K562 (cell line): ENCODE measurements at regions not wholly inside any gene's neighbourhood (a gene's known extent, or its start where the extent isn't known, plus 50 kb on each side); places are given as distances from the start of the nearest gene placed in this dataset.

ENCODE experiments used
- ATAC-seq: fragments of 200-7000 bp; cut with Tn5 transposase; 3 replicates; pipeline ENCODE4 v1.9.1; 2020; ENCODE audit warnings: moderate library complexity
- BruUV-seq: library from RNA; stranded (reverse); fragments of 400-500 nt; replicated peaks from 2 replicates; lab custom pipeline; 2021; lab: Mats Ljungman, UMichigan
- CTCF ChIA-PET: fragments of 300-600 bp; formaldehyde crosslinking; extraction: SDS; loops from one replicate; lab custom pipeline; 2021; ENCODE audit warnings: low intra/inter-chr PET ratio; lab: Yijun Ruan, JAX
- POLR2A ChIA-PET: fragments of 300-600, 350-650 bp; sonication (Branson Sonifier 250); formaldehyde crosslinking; extraction: SDS; loops from one replicate; lab custom pipeline; 2021; ENCODE audit warnings: antibody characterized with exemption, inconsistent platforms; lab: Yijun Ruan, JAX
- DNase-seq, 4 experiments: peaks; one replicate each; pipeline versions ENCODE4 v3.0.0 to v3.0.0-alpha.2; 2011 to 2018; ENCODE audit warnings: low spot score in 3 of 4, mixed read lengths in 3 of 4; ENCODE audit errors: extremely low read depth in 1 of 4
- FAIRE-seq: peaks from 2 replicates; lab custom pipeline; 2011; peaks lifted over from hg19 to GRCh38; lab: Jason Lieb, UNC
- H2AFZ ChIP-seq: 2 replicates; pipeline ENCODE4 v1.6.0; 2011; ENCODE audit warnings: low read depth, low read length, control low read depth, inconsistent platforms
- H3K27ac ChIP-seq: fragments of 200-600 bp; 3 replicates; pipeline ENCODE4 v1.8.0; 2011; ENCODE audit warnings: low read depth, mild to moderate bottlenecking, control low read depth, inconsistent platforms, low read length, moderate library complexity, mixed read lengths; ENCODE audit errors: extremely low read depth
- H3K27me3 ChIP-seq, 2 experiments: fragments of 300-600 bp in 1 of 2; 2 replicates in 1 of 2; 3 replicates in 1 of 2; pipeline versions ENCODE4 v1.6.0 to v1.8.0; 2011; ENCODE audit warnings: inconsistent platforms in 2 of 2, low read length in 2 of 2, mild to moderate bottlenecking in 1 of 2, mixed read lengths in 1 of 2, moderate library complexity in 1 of 2; ENCODE audit not compliant: control insufficient read depth in 2 of 2, insufficient read depth in 2 of 2
- H3K36me3 ChIP-seq: fragments of 300-600 bp; 3 replicates; pipeline ENCODE4 v1.8.0; 2011; ENCODE audit warnings: mild to moderate bottlenecking, low read length, inconsistent platforms; ENCODE audit not compliant: control insufficient read depth, insufficient read depth
- H3K4me1 ChIP-seq, 2 experiments: fragments of 200-600 bp in 1 of 2; replicated peaks in 1 of 2; 2 replicates in 1 of 2; 3 replicates in 1 of 2; pipeline versions ENCODE4 v1.5.1 to v1.8.0; 2011; ENCODE audit warnings: inconsistent platforms in 2 of 2, low read length in 2 of 2, mild to moderate bottlenecking in 1 of 2, mixed read lengths in 1 of 2, moderate library complexity in 1 of 2; ENCODE audit not compliant: control insufficient read depth in 2 of 2, insufficient read depth in 2 of 2
- H3K4me2 ChIP-seq: 2 replicates; pipeline ENCODE4 v1.6.1; 2011; ENCODE audit warnings: low read length, control low read depth, inconsistent platforms, mixed read lengths; ENCODE audit not compliant: insufficient read depth
- H3K4me3 ChIP-seq: fragments of 200-600 bp; sonication (generic), shearing (Covaris generic); 2 replicates; pipeline ENCODE4 v1.5.1; 2016; ENCODE audit warnings: control low read depth, inconsistent platforms
- H3K79me2 ChIP-seq: fragments of 200-600 bp; 3 replicates; pipeline ENCODE4 v1.8.0; 2011; ENCODE audit warnings: low read length, inconsistent platforms; ENCODE audit not compliant: control insufficient read depth, insufficient read depth
- H3K9ac ChIP-seq, 2 experiments: 2 replicates each; pipeline versions ENCODE4 v1.6.0 to v1.6.1; 2011; ENCODE audit warnings: low read depth in 2 of 2, low read length in 2 of 2, control low read depth in 1 of 2, inconsistent platforms in 1 of 2, mild to moderate bottlenecking in 1 of 2, mixed read lengths in 1 of 2; ENCODE audit not compliant: insufficient read depth in 1 of 2
- H3K9me1 ChIP-seq: one replicate; pipeline ENCODE4 v1.6.0; 2011; ENCODE audit warnings: inconsistent platforms, mild to moderate bottlenecking, low read length, moderate library complexity; ENCODE audit not compliant: control insufficient read depth, insufficient read depth
- H3K9me3 ChIP-seq: replicated peaks from 2 replicates; pipeline ENCODE4 v1.5.1; 2011; ENCODE audit warnings: low read depth, low read length, inconsistent platforms; ENCODE audit not compliant: control insufficient read depth, insufficient read depth
- H4K20me1 ChIP-seq: replicated peaks from 2 replicates; pipeline ENCODE4 v1.6.1; 2011; ENCODE audit warnings: low read length, inconsistent platforms, mixed read lengths; ENCODE audit not compliant: control insufficient read depth, insufficient read depth
- PHF21A ChIP-seq: fragments of 450-650 bp; IDR thresholded peaks from 2 replicates; pipeline ENCODE4 v1.6.1; 2017; ENCODE audit warnings: low read depth, borderline replicate concordance
- ZBTB40 ChIP-seq, 2 experiments: fragments of 450-650 bp in 1 of 2; sonication (generic) in 1 of 2; formaldehyde crosslinking in 1 of 2; IDR thresholded peaks; 2 replicates each; pipeline versions ENCODE4 v1.7.1 to v1.9.0; 2016 to 2022; ENCODE audit warnings: inconsistent platforms in 1 of 2, mild to moderate bottlenecking in 1 of 2, missing genetic modification reagents in 1 of 2
- WGBS: fragments of 100-300 bp; shearing (Covaris generic); methylation state at CpG from one replicate; pipeline ENCODE4 v1.1.6; 2016; ENCODE audit warnings: low coverage, mixed read lengths; ENCODE audit not compliant: insufficient coverage; ENCODE audit errors: missing lambda C conversion rate; 5-methylcytosine and 5-hydroxymethylcytosine counted together
- in situ Hi-C: fragments of 300-500 bp; cut with MboI; formaldehyde crosslinking; loops from 4 replicates; pipeline ENCODE4 v1.15.0; 2018; ENCODE audit warnings: inconsistent platforms, mixed read lengths
- intact Hi-C: fragments of 100-400 bp; cut with micrococcal nuclease; formaldehyde crosslinking; loops from 2 replicates; pipeline ENCODE4 v1.14.2; 2022

DNA sequence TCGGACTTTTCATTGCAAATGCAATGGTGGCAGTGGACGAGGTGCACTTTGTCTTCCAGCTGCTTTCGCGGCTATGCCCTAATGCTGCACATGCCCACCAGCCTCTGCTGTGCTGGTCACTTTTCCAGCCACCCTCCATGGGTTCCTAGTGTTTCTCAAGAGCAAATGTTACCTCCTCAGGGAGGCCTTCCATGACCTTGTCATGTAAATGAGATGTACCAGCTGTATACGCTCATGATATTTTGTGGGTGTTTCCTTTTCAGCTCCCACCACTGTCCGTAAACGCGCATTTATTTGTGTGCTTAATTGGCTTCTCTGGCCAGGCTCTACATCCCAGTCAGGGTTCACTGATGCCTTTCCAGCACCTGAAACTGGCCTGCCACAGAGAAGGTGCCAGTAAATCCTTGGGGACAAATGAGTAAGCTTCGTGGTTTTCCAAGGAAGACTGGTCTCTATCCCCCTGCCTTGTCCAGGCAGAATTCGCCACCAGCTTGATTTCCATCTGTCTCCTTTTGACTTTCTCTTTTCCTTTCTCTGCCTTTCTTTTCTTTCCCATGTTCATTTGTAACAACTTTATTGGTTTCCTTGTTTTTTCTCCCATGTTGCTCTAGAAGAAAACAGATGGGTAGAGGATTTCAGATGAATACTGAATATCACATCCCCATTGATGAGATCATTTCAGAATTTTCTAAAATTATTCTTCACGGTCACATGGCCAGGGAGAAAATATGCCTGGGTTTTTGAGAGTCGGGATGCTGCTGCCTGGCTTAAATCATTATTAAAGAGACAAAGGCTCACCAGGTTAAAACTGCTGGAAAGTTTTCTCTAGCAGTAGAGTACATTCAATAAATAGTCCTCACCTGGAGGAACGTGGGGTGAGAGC, 82.5 kb downstream of the CHST2 start:
- Histone ChIP-seq H3K27me3 (no peaks in the 10 kb centered on the region), H4K20me1 (no peaks in the 10 kb centered on the region), H2AFZ (peak overlapping the region; percentile 37), H3K4me1 (peaks cover 3 to 8% of the 10 kb centered on the region in 2 experiments; a peak in 3 of 5 replicates), H3K4me3 (no peak overlapping the region), H3K79me2 (no peaks in the 10 kb centered on the region), H3K4me2 (no peak overlapping the region), H3K9ac (no peak overlapping the region; a peak in 1 of 4 replicates), H3K9me1 (no peaks in the 10 kb centered on the region), H3K27ac (no peak overlapping the region), H3K36me3 (no peaks in the 10 kb centered on the region), H3K9me3 (no peaks in the 10 kb centered on the region)
- ChIA-PET CTCF (no interaction called here), POLR2A (interaction anchor here (1.0 to 2.0 kb wide), 4 partner anchors 13 to 16 kb away, joined by 3 to 7 read pairs (median 4); no protein-coding TSS in a partner anchor)
- TF ChIP-seq PHF21A, result no peak
- TF ChIP-seq ZBTB40 (IDR thresholded peaks at IDR 0.05), result peak; percentile 89
- TF ChIP-seq ZBTB40 (CRISPR knock-in tag; IDR thresholded peaks at IDR 0.05), result no peak
- FAIRE-seq (no peak), ATAC-seq (no peak; the same call in 1 of the 3 replicates), DNase-seq (no peak)
- no TSS peak for BruUV-seq
- in situ Hi-C loops, result no loop called here
- intact Hi-C loops, result no loop called here
- 64% methylated on average over 13 of the region's 13 CpGs for WGBS
